ENCODE measurements at regions not wholly inside any gene's neighbourhood (a gene's known extent, or its start where the extent isn't known, plus 50 kb on each side); places are given as distances from the start of the nearest gene placed in this dataset.
A peak's percentile ranks its signal among the peaks of the same experiment; 100 is the strongest.

DNA sequence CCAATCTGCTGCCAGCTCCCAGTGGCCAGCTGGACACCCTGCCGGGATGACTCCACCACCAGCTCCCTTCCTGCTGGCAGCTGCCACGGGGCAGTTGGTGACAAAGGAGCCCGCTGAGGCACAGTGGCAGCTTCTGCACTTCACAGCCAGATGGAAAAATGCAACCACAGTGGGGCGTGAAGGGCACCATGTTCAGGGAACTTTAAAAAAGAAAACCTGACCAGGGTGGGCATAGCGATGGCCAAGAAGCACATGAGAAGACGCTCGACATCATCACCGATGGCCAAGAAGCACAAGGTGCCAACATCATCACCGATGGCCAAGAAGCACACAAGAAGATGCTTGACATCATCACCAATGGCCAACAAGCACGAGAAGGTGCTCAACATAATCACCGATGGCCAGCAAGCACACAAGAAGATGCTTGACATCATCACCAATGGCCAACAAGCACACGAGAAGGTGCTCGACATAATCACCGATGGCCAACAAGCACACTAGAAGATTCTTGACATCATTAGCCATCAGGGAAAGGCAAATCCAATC is 243.5 kb downstream of the EIPR1 start:
- Histone ChIP-seq H3K9ac (ENCODE audit: extremely low read depth, low read length, poor library complexity, severe bottlenecking) (no peak overlapping the region), H3K27me3 (ENCODE audit: control insufficient read depth, insufficient read depth, low read length, poor library complexity, severe bottlenecking) (no peaks in the 10 kb centered on the region), H3K4me3 (ENCODE audit: low read length) (no peak overlapping the region), H3K36me3 (ENCODE audit: control insufficient read depth, insufficient read depth, low read length) (no peaks in the 10 kb centered on the region), H3K9me3 (ENCODE audit: control insufficient read depth, low read length) (peaks cover 7% of the 10 kb centered on the region), H3K27ac (ENCODE audit: low read depth, low read length) (no peak overlapping the region), H3K4me1 (ENCODE audit: control insufficient read depth, insufficient read depth, low read length) (no peaks in the 10 kb centered on the region)
- DNase-seq, result peak; percentile 26
- Mint-ChIP-seq H3K27me3 (ENCODE audit: insufficient read depth) (peaks cover 2% of the 10 kb centered on the region), H3K4me3 (no peak overlapping the region), H3K9me3 (peaks cover 11% of the 10 kb centered on the region), H3K27ac (no peak overlapping the region), H3K4me1 (no peaks in the 10 kb centered on the region), H3K36me3 (ENCODE audit: low read depth) (no peaks in the 10 kb centered on the region)
- 94 to 96% methylated on average over 8 to 14 of the region's 14 CpGs for WGBS, 2 experiments (ENCODE audit: insufficient coverage in 1 of 2, insufficient read length in 1 of 2)
- TF ChIP-seq, protein P1, sequence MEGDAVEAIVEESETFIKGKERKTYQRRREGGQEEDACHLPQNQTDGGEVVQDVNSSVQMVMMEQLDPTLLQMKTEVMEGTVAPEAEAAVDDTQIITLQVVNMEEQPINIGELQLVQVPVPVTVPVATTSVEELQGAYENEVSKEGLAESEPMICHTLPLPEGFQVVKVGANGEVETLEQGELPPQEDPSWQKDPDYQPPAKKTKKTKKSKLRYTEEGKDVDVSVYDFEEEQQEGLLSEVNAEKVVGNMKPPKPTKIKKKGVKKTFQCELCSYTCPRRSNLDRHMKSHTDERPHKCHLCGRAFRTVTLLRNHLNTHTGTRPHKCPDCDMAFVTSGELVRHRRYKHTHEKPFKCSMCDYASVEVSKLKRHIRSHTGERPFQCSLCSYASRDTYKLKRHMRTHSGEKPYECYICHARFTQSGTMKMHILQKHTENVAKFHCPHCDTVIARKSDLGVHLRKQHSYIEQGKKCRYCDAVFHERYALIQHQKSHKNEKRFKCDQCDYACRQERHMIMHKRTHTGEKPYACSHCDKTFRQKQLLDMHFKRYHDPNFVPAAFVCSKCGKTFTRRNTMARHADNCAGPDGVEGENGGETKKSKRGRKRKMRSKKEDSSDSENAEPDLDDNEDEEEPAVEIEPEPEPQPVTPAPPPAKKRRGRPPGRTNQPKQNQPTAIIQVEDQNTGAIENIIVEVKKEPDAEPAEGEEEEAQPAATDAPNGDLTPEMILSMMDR (conservative IDR thresholded peaks at IDR 0.05), result no peak

DNA sequence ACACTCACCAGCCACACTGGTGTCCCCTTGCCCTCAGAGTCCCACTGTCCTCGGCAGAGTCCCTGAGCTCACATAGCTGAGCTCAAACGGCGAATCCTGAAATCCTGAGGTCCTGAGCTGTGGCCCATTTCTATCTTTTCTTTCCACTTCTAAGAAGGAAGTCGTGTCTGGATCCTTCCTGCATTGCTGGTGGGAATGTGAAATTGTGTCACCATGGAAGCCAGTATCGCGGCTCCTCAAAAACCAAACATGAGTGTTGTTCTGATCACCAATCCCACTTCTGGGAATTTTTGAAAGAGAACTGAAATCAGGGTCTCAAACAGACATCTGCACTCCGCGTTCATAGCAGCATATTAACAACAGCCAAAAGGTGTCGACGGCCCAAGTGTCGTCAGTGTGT is 244.7 kb downstream of the EIPR1 start:
- no peak for DNase-seq
- no peak overlapping the region for H3K4me3 ChIP-seq (ENCODE audit: low read length)
- H3K9me3 ChIP-seq (ENCODE audit: control insufficient read depth, low read length), result peaks cover 7% of the 10 kb centered on the region
- H3K9ac ChIP-seq (ENCODE audit: extremely low read depth, low read length, poor library complexity, severe bottlenecking), result no peak overlapping the region
- no peaks in the 10 kb centered on the region for H3K4me1 ChIP-seq (ENCODE audit: control insufficient read depth, insufficient read depth, low read length)
- H3K4me3 Mint-ChIP-seq, result no peak overlapping the region
- no peaks in the 10 kb centered on the region for H3K27me3 ChIP-seq (ENCODE audit: control insufficient read depth, insufficient read depth, low read length, poor library complexity, severe bottlenecking)
- H3K4me1 Mint-ChIP-seq, result no peaks in the 10 kb centered on the region
- no peaks in the 10 kb centered on the region for H3K36me3 Mint-ChIP-seq (ENCODE audit: low read depth)
- no peak overlapping the region for H3K27ac ChIP-seq (ENCODE audit: low read depth, low read length)
- H3K27me3 Mint-ChIP-seq (ENCODE audit: insufficient read depth), result peaks cover 2% of the 10 kb centered on the region
- TF ChIP-seq, protein P1 (conservative IDR thresholded peaks at IDR 0.05), result no peak
- no peak overlapping the region for H3K27ac Mint-ChIP-seq
- H3K9me3 Mint-ChIP-seq, result peaks cover 11% of the 10 kb centered on the region
- no peaks in the 10 kb centered on the region for H3K36me3 ChIP-seq (ENCODE audit: control insufficient read depth, insufficient read depth, low read length)
- 87% methylated on average over 10 to 11 of the region's 11 CpGs for WGBS, 2 experiments (ENCODE audit: insufficient coverage in 1 of 2, insufficient read length in 1 of 2)

GRCh38 chr2:3132466-3132865 is 245.2 kb downstream of the EIPR1 start:
- Mint-ChIP-seq H3K4me1 (no peaks in the 10 kb centered on the region), H3K27ac (no peak overlapping the region), H3K9me3 (peaks cover 11% of the 10 kb centered on the region), H3K36me3 (ENCODE audit: low read depth) (no peaks in the 10 kb centered on the region), H3K27me3 (ENCODE audit: insufficient read depth) (peaks cover 2% of the 10 kb centered on the region), H3K4me3 (no peak overlapping the region)
- Histone ChIP-seq H3K9me3 (ENCODE audit: control insufficient read depth, low read length) (peaks cover 7% of the 10 kb centered on the region), H3K9ac (ENCODE audit: extremely low read depth, low read length, poor library complexity, severe bottlenecking) (no peak overlapping the region), H3K36me3 (ENCODE audit: control insufficient read depth, insufficient read depth, low read length) (no peaks in the 10 kb centered on the region), H3K27ac (ENCODE audit: low read depth, low read length) (no peak overlapping the region), H3K27me3 (ENCODE audit: control insufficient read depth, insufficient read depth, low read length, poor library complexity, severe bottlenecking) (no peaks in the 10 kb centered on the region), H3K4me3 (ENCODE audit: low read length) (no peak overlapping the region), H3K4me1 (ENCODE audit: control insufficient read depth, insufficient read depth, low read length) (no peaks in the 10 kb centered on the region)
- DNase-seq, result peak; percentile 36
- TF ChIP-seq, protein P1 (conservative IDR thresholded peaks at IDR 0.05), result no peak
- 91% methylated on average over 10 of the region's 10 CpGs; no CpG with 5 or more reads in 1 of the 2 experiments for WGBS, 2 experiments (ENCODE audit: insufficient coverage in 1 of 2, insufficient read length in 1 of 2)
